IPS DF 4.7 (cell line): ENCODE measurements at regions not wholly inside any gene's neighbourhood (a gene's known extent, or its start where the extent isn't known, plus 50 kb on each side); places are given as distances from the start of the nearest gene placed in this dataset.

ENCODE experiments used
- DNase-seq: peaks from one replicate; pipeline ENCODE4 v3.0.0-alpha.2; 2013; ENCODE audit warnings: low spot score; ENCODE audit errors: extremely low read depth

DNA sequence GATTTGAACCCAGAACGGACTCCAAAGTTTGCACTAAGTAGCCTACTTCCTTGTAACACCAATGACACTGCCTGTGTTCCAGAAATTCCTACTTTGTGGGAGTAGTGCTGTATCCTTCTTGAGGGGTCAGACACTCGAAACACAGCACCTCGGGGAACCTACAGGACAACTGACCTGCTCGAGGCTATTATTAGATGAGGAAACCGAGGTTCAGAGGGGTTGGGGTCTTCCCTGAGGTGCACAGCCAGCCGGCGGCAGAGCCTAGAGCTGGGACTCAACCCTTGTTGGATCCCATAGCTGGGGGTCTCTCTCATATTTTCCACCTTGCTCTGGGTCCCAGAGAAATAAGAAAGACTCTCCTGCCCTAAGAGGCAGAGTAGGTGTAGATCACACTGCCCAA, 89.8 kb upstream of the PTPN1 start:
- DNase-seq, result no peak

GRCh38 chr20:50421356-50422340, 88.5 kb upstream of the PTPN1 start:
- DNase-seq, result no peak

GRCh38 chr20:50423758-50424157, 86.4 kb upstream of the PTPN1 start:
- no peak for DNase-seq

GRCh38 chr20:50425076-50425475, 85.1 kb upstream of the PTPN1 start:
- no peak for DNase-seq

GRCh38 chr20:50426866-50427718, 83.1 kb upstream of the PTPN1 start:
- no peak for DNase-seq

- DNase-seq, result no peak
Observed at GRCh38 chr20:50427719-50428083, 82.5 kb upstream of the PTPN1 start.

- no peak for DNase-seq
Observed at GRCh38 chr20:50428097-50428828, 81.9 kb upstream of the PTPN1 start.

DNA sequence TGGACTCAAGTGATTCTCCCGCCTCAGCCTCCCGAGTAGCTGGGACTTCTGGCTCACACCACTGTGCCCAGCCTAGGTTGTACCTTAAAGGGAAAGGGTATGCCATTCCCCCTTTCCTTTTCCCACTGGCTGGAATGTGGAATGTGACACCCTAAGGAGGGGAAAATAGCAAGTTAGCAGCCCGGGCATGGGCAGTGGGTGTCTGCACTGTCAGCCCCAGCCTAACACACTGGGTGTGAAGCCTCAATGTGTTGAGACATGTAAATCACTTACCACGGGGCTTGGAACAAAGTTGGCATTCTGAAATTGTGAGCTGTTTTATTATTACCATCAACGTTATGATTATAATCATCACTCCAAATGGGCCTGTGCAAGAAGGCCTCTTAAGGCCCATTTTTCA, 80.8 kb upstream of the PTPN1 start:
- DNase-seq, result no peak

GRCh38 chr20:50431066-50431450, 79.1 kb upstream of the PTPN1 start:
- no peak for DNase-seq

- DNase-seq, result no peak
Observed at GRCh38 chr20:50433001-50433761, 77.0 kb upstream of the PTPN1 start.

GRCh38 chr20:50434321-50434652, 75.9 kb upstream of the PTPN1 start:
- DNase-seq, result no peak

GRCh38 chr20:50434653-50435396, 75.4 kb upstream of the PTPN1 start:
- DNase-seq, result no peak

- no peak for DNase-seq
Observed at GRCh38 chr20:50435397-50436051, 74.7 kb upstream of the PTPN1 start.

- DNase-seq, result no peak
Observed at GRCh38 chr20:50436052-50436656, 74.0 kb upstream of the PTPN1 start.

DNA sequence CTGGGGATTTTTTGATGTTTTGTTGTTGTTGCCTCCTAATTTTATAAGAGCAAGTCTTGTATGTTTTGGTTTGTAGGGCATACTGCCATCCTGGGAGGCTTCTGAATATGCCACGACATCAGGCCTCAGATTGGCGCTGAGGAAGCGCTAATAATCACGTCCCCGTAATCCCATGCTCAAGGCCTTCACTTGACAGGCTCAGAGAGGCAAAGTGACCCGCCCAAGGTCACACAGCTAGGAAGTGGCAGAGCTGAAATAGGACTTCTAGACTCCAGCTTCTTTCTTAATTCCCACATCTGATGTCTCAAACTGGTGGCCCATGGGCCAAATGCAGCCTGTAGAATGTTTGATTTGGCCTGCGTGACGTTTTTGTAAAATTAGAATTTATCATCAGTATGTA, 73.5 kb upstream of the PTPN1 start:
- no peak for DNase-seq

- DNase-seq, result no peak
Observed at GRCh38 chr20:50438986-50439407, 71.2 kb upstream of the PTPN1 start.

DNA sequence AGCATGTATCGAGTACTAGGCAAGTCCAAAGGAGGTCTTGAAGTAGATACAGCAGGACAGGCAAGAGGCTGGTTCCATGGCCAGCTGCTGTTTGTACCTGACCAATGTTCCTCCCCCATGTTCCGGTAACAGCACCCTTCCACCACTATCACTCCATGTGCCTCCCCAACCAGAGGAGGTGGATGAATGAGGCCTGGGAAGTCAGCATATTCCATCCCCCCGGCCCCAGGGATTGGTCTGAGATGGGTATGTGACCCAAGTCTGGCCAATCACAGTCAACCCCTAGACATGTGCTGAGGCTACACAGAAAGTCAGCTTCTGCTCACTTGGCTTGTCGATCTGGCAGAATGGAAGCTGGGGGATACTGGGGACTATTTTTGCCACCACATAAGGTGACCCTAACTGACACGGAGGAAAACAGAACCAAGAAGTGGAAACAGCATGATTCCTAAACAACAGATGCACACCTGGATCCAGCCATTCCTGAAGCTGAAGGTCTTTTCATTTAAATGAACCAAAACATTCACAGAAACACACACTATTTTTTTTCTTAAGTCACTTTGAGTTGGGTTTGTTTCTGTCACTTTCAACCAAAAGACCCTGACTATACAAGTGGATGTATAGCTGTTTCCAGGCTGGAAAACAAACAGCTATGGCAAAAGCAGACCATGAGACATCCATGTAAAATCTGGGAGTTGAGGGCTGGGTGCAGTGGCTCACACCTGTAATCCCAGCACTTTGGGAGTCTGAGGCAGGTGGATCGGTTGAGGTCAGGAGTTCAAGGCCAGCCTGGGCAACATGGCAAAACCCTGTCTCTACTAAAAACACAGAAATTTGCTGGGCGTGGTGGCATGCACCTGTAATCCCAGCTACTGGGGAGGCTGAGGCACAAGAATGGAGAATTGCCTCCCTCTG, 70.4 kb upstream of the PTPN1 start:
- DNase-seq, result no peak

- no peak for DNase-seq
Observed at GRCh38 chr20:50442512-50442911, 67.7 kb upstream of the PTPN1 start.
